NOMO-1 treated with DMSO at 0.1 percent for 48 hours (cell line): ENCODE measurements at regions not wholly inside any gene's neighbourhood (a gene's known extent, or its start where the extent isn't known, plus 50 kb on each side); places are given as distances from the start of the nearest gene placed in this dataset.
A peak's percentile ranks its signal among the peaks of the same experiment; 100 is the strongest.

Experiments
- DNase-seq: peaks from one replicate; lab custom pipeline; 2025; ENCODE audit not compliant: unreplicated experiment; lab: John Stamatoyannopoulos, UW

GRCh38 chrX:42530027-42530426 lies 247.9 kb downstream of the PPP1R2C start:
- DNase-seq = no peak

- DNase-seq = no peak
Observed at GRCh38 chrX:42524379-42524778, 253.6 kb downstream of the PPP1R2C start.

GRCh38 chrX:42519666-42520231 lies 258.2 kb downstream of the PPP1R2C start:
- no peak for DNase-seq

GRCh38 chrX:42515939-42516338 lies 262.0 kb downstream of the PPP1R2C start:
- no peak for DNase-seq

GRCh38 chrX:42505016-42505415 lies 272.9 kb downstream of the PPP1R2C start:
- no peak for DNase-seq

GRCh38 chrX:42499620-42500019 lies 278.3 kb downstream of the PPP1R2C start:
- no peak for DNase-seq

GRCh38 chrX:42497356-42497755 lies 280.6 kb downstream of the PPP1R2C start:
- no peak for DNase-seq

- no peak for DNase-seq
Observed at GRCh38 chrX:42496239-42496638, 281.7 kb downstream of the PPP1R2C start.

- no peak for DNase-seq
Observed at GRCh38 chrX:42495139-42495538, 282.8 kb downstream of the PPP1R2C start.

- peak; percentile 32 for DNase-seq
Observed at GRCh38 chrX:42491137-42491907, 286.6 kb downstream of the PPP1R2C start.

GRCh38 chrX:42490111-42490510 lies 287.9 kb downstream of the PPP1R2C start:
- peak; percentile 51 for DNase-seq

GRCh38 chrX:42485601-42486000 lies 292.4 kb downstream of the PPP1R2C start:
- DNase-seq = no peak

- DNase-seq = no peak
Observed at GRCh38 chrX:42484233-42484632, 293.7 kb downstream of the PPP1R2C start.

- DNase-seq = no peak
Observed at GRCh38 chrX:42477396-42477795, 300.6 kb downstream of the PPP1R2C start.

GRCh38 chrX:42472727-42473126 lies 305.2 kb downstream of the PPP1R2C start:
- no peak for DNase-seq

- no peak for DNase-seq
Observed at GRCh38 chrX:42466332-42467046, 311.5 kb downstream of the PPP1R2C start.

- DNase-seq = no peak
Observed at GRCh38 chrX:42465821-42466220, 312.1 kb downstream of the PPP1R2C start.

GRCh38 chrX:42463706-42464490 lies 314.1 kb downstream of the PPP1R2C start:
- no peak for DNase-seq

- DNase-seq = no peak
Observed at GRCh38 chrX:42462917-42463316, 315.0 kb downstream of the PPP1R2C start.

- no peak for DNase-seq
Observed at GRCh38 chrX:42460706-42461105, 317.3 kb downstream of the PPP1R2C start.

GRCh38 chrX:42459735-42460134 lies 318.2 kb downstream of the PPP1R2C start:
- no peak for DNase-seq
